ENCODE measurements at regions not wholly inside any gene's neighbourhood (a gene's known extent, or its start where the extent isn't known, plus 50 kb on each side); places are given as distances from the start of the nearest gene placed in this dataset.

DNA sequence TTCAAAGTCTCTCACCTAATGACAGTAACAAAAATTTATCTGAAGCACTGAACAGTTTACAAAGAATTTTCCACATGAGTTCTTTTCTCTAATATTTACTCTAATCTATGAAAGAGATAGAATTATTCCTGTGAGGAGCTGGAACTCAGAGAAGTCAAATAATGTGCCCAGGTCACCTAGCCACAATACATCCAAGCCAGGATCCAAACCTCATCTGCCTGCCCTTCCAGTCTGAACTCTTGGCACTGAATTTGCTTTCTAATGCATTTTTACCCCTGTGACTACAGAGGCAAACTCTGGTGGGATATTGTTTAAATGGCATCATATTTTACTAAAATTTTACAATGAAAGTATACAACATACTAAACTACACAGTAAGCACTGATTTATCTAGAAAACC lies 191.4 kb upstream of the RORA start:
- no TSS peak for BruUV-seq (replicated peaks)
- Histone ChIP-seq H2BK20ac (ENCODE audit: low read depth, low read length) (no peak overlapping the region), H2BK5ac (ENCODE audit: low read depth, low read length, poor library complexity, severe bottlenecking) (no peak overlapping the region), H3K9me1 (ENCODE audit: insufficient read depth, low read length) (no peaks in the 10 kb centered on the region), H2AK9ac (replicated peaks; ENCODE audit: low read depth, low read length, poor library complexity) (no peak overlapping the region), H3K27ac (ENCODE audit: insufficient read depth, low read length) (no peak overlapping the region), H4K8ac (ENCODE audit: low read depth in 2 of 2, low read length in 2 of 2) (no peak overlapping the region), H3K4me3 (ENCODE audit: insufficient read depth, low read depth, low read length) (no peak overlapping the region), H3K36me3 (ENCODE audit: control insufficient read depth, insufficient read depth, low read length) (no peaks in the 10 kb centered on the region), H3K14ac (replicated peaks; ENCODE audit: low read depth, low read length) (no peak overlapping the region), H2BK120ac (ENCODE audit: low read depth, low read length) (no peak overlapping the region), H3K4me1 (ENCODE audit: control insufficient read depth, insufficient read depth, low read length) (no peaks in the 10 kb centered on the region), H4K20me1 (ENCODE audit: insufficient read depth, low read length) (no peaks in the 10 kb centered on the region), H2AK5ac (ENCODE audit: low read depth, low read length) (no peak overlapping the region), H4K5ac (ENCODE audit: low read depth, low read length) (no peak overlapping the region), H3K56ac (ENCODE audit: extremely low read depth, insufficient read depth, low read length) (no peak overlapping the region), H3K9ac (ENCODE audit: low read depth, low read length) (no peak overlapping the region), H3K18ac (ENCODE audit: low read depth, low read length) (no peak overlapping the region), H2AFZ (replicated peaks; ENCODE audit: low read length, poor library complexity) (no peak overlapping the region), H4K91ac (ENCODE audit: insufficient read depth, low read depth, low read length) (no peak overlapping the region), H3K27me3 (ENCODE audit: control insufficient read depth, insufficient read depth, low read length) (no peaks in the 10 kb centered on the region), H3K4me2 (ENCODE audit: low read depth, low read length) (no peak overlapping the region), H2BK15ac (ENCODE audit: low read depth, low read length) (no peak overlapping the region), H3K4ac (ENCODE audit: low read depth, low read length) (no peak overlapping the region), H3K23ac (ENCODE audit: low read depth, low read length) (no peak overlapping the region), H3K9me3 (ENCODE audit: control insufficient read depth, insufficient read depth, low read length) (no peaks in the 10 kb centered on the region), H3K79me1 (ENCODE audit: low read depth in 1 of 2, low read length in 2 of 2) (no peaks in the 10 kb centered on the region)
- no peak for DNase-seq
- in situ Hi-C loops (cut with MboI; ENCODE audit: low sequenced_read_pairs), result no loop called here
- dilution Hi-C loops (cut with HindIII; ENCODE audit: low sequenced_read_pairs, unreplicated experiment), result no loop called here
- ChIA-PET POLR2A (ENCODE audit: unreplicated experiment) (no interaction called here), CTCF (no interaction called here)
- intact Hi-C loops (cut with micrococcal nuclease), result no loop called here
- TF ChIP-seq SMC3 (IDR thresholded peaks at IDR 0.05; ENCODE audit: low read depth, low read length) (no peak), CHD1 (IDR thresholded peaks at IDR 0.05; ENCODE audit: low read depth, low read length) (no peak), MAFK (IDR thresholded peaks at IDR 0.05; ENCODE audit: low read depth, low read length) (no peak), POLR2A (IDR thresholded peaks at IDR 0.05; ENCODE audit: low read depth, low read length) (no peak), RCOR1 (IDR thresholded peaks at IDR 0.05; ENCODE audit: insufficient replicate concordance, low read length) (no peak), RAD21 (IDR thresholded peaks at IDR 0.05; ENCODE audit: low read length) (no peak), CEBPB (IDR thresholded peaks at IDR 0.05; ENCODE audit: low read depth, low read length) (no peak), BHLHE40 (IDR thresholded peaks at IDR 0.05; ENCODE audit: low read depth, low read length) (no peak), MAZ (IDR thresholded peaks at IDR 0.05; ENCODE audit: borderline replicate concordance, low read depth, low read length) (no peak), FOS (IDR thresholded peaks at IDR 0.05; ENCODE audit: low read depth, low read length) (no peak), MXI1 (IDR thresholded peaks at IDR 0.05; ENCODE audit: borderline replicate concordance, low read depth, low read length) (no peak)
- TF ChIP-seq, protein P1, sequence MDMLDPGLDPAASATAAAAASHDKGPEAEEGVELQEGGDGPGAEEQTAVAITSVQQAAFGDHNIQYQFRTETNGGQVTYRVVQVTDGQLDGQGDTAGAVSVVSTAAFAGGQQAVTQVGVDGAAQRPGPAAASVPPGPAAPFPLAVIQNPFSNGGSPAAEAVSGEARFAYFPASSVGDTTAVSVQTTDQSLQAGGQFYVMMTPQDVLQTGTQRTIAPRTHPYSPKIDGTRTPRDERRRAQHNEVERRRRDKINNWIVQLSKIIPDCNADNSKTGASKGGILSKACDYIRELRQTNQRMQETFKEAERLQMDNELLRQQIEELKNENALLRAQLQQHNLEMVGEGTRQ (IDR thresholded peaks at IDR 0.05; ENCODE audit: low read depth, low read length), result no peak
- ATAC-seq (ENCODE audit: low read depth), result no peak
